H1 (cell line): ENCODE measurements at regions not wholly inside any gene's neighbourhood (a gene's known extent, or its start where the extent isn't known, plus 50 kb on each side); places are given as distances from the start of the nearest gene placed in this dataset.

Source experiments
- CHD2 ChIP-seq: IDR thresholded peaks from 2 replicates; pipeline ENCODE4 v1.6.1; 2012; ENCODE audit warnings: low read length, improper control_type of control experiment
- CTCF ChIP-seq, 3 experiments: IDR thresholded peaks; 1 replicate in 2 of 3; 2 replicates in 1 of 3; pipeline versions ENCODE4 v1.5.1 to v1.6.1; 2011; ENCODE audit warnings: low read length in 3 of 3, mild to moderate bottlenecking in 3 of 3, inconsistent platforms in 2 of 3, low read depth in 1 of 3, moderate library complexity in 1 of 3; ENCODE audit not compliant: insufficient read depth in 1 of 3; ENCODE audit errors: control extremely low read depth in 1 of 3
- E2F6 ChIP-seq: IDR thresholded peaks from 2 replicates; pipeline ENCODE4 v1.6.1; 2012; ENCODE audit warnings: inconsistent platforms
- EP300 ChIP-seq, 2 experiments: IDR thresholded peaks; 1 replicate in 1 of 2; 2 replicates in 1 of 2; pipeline ENCODE4 v1.6.1; 2011 to 2012; ENCODE audit warnings: low read depth in 2 of 2, low read length in 2 of 2, mild to moderate bottlenecking in 2 of 2, borderline replicate concordance in 1 of 2, inconsistent platforms in 1 of 2, moderate library complexity in 1 of 2
- HDAC2 ChIP-seq, 2 experiments: fragments of 300-600 bp in 1 of 2; sonication (generic) in 1 of 2; IDR thresholded peaks; 2 replicates each; pipeline ENCODE4 v1.6.1; 2011 to 2012; ENCODE audit warnings: low read depth in 2 of 2, low read length in 2 of 2, mild to moderate bottlenecking in 2 of 2, moderate library complexity in 2 of 2, borderline replicate concordance in 1 of 2, inconsistent platforms in 1 of 2
- JUN ChIP-seq: IDR thresholded peaks from 2 replicates; pipeline ENCODE4 v1.6.1; 2011; ENCODE audit warnings: low read depth, mild to moderate bottlenecking, improper control_type of control experiment, low read length
- JUND ChIP-seq: IDR thresholded peaks from 2 replicates; pipeline ENCODE4 v1.6.1; 2011; ENCODE audit warnings: mild to moderate bottlenecking, improper control_type of control experiment, low read length
- KDM1A ChIP-seq: fragments of 200-600, 300-600 bp; sonication (generic); IDR thresholded peaks from 2 replicates; pipeline ENCODE4 v1.7.1; 2016; ENCODE audit warnings: mild to moderate bottlenecking, low read length, borderline replicate concordance
- POLR2A ChIP-seq, 2 experiments: IDR thresholded peaks; 1 replicate in 1 of 2; 2 replicates in 1 of 2; pipeline ENCODE4 v1.6.1; 2011; ENCODE audit warnings: low read depth in 2 of 2, low read length in 2 of 2, mild to moderate bottlenecking in 2 of 2; ENCODE audit errors: control extremely low read depth in 1 of 2
- TAF7 ChIP-seq: optimal IDR thresholded peaks from 2 replicates; pipeline ENCODE3; 2011; ENCODE audit warnings: low read depth, mild to moderate bottlenecking, inconsistent platforms, low read length, moderate library complexity, borderline replicate concordance

GRCh38 chr6:121609281-121609680 is 173.8 kb downstream of the GJA1 start:
- TF ChIP-seq CTCF (IDR thresholded peaks at IDR 0.05; ENCODE audit: control extremely low read depth in 1 of 3, insufficient read depth in 1 of 3, low read depth in 1 of 3, low read length in 3 of 3) (no peak), JUN (no peak), JUND (no peak), POLR2A (IDR thresholded peaks at IDR 0.05; ENCODE audit: control extremely low read depth in 1 of 2, low read depth in 2 of 2, low read length in 2 of 2) (no peak), CHD2 (no peak), E2F6 (no peak), KDM1A (no peak), TAF7 (no peak), EP300 (IDR thresholded peaks at IDR 0.05; ENCODE audit: borderline replicate concordance in 1 of 2, low read depth in 2 of 2, low read length in 2 of 2) (no peak), HDAC2 (IDR thresholded peaks at IDR 0.05; ENCODE audit: borderline replicate concordance in 1 of 2, low read depth in 2 of 2, low read length in 2 of 2) (no peak)
